Prostate gland (tissue), 2 donors: ENCODE measurements at regions not wholly inside any gene's neighbourhood (a gene's known extent, or its start where the extent isn't known, plus 50 kb on each side); places are given as distances from the start of the nearest gene placed in this dataset.

Experiments used
- CTCF ChIP-seq, 4 experiments: fragments of 200-600 bp in 2 of 4; fragments of 450-650 bp in 2 of 4; sonication (generic) in 2 of 4; IDR thresholded peaks; 1 replicate in 3 of 4; 2 replicates in 1 of 4; pipeline ENCODE4 v1.5.1; 2016 to 2019; ENCODE audit warnings: antibody characterized with exemption in 4 of 4, mild to moderate bottlenecking in 2 of 4, moderate library complexity in 2 of 4
- POLR2A ChIP-seq: fragments of 450-650 bp; IDR thresholded peaks from one replicate; pipeline ENCODE4 v1.6.1; 2016; ENCODE audit warnings: antibody characterized with exemption, mild to moderate bottlenecking

- no peak for TF ChIP-seq CTCF (IDR thresholded peaks at IDR 0.05)
- TF ChIP-seq POLR2A, result no peak
Measured at GRCh38 chr2:84144345-84144744, 314.7 kb downstream of the SUCLG1 start.
